Endodermal cell (in vitro differentiated cells): ENCODE measurements at regions not wholly inside any gene's neighbourhood (a gene's known extent, or its start where the extent isn't known, plus 50 kb on each side); places are given as distances from the start of the nearest gene placed in this dataset.
"Not testable (repeated sequence)": the region's sequence is repeated elsewhere in the genome, so short reads cannot be mapped to it uniquely, and the experiment has no call there.

Experiments
- DNase-seq: peaks from one replicate; pipeline ENCODE4 v3.0.0-alpha.2; 2017
- H3K27ac ChIP-seq: 2 replicates; pipeline ENCODE4 v1.5.1; 2013; ENCODE audit warnings: mild to moderate bottlenecking, low read depth, low read length, moderate library complexity
- H3K27me3 ChIP-seq: 2 replicates; pipeline ENCODE4 v1.6.1; 2013; ENCODE audit warnings: mild to moderate bottlenecking, low read length, moderate library complexity; ENCODE audit not compliant: insufficient read depth, control insufficient read depth, poor library complexity, severe bottlenecking
- H3K36me3 ChIP-seq: 2 replicates; pipeline ENCODE4 v1.7.0; 2013; ENCODE audit warnings: mild to moderate bottlenecking, low read length, moderate library complexity; ENCODE audit not compliant: control insufficient read depth, insufficient read depth
- H3K4me1 ChIP-seq: one replicate; pipeline ENCODE4 v1.7.0; 2013; ENCODE audit warnings: low read length; ENCODE audit not compliant: control insufficient read depth, insufficient read depth
- H3K4me3 ChIP-seq: 2 replicates; pipeline ENCODE4 v1.5.1; 2013; ENCODE audit warnings: mild to moderate bottlenecking, low read length, moderate library complexity
- H3K9ac ChIP-seq: 2 replicates; pipeline ENCODE4 v1.6.1; 2013; ENCODE audit warnings: mild to moderate bottlenecking, low read length, moderate library complexity; ENCODE audit not compliant: poor library complexity, severe bottlenecking; ENCODE audit errors: extremely low read depth
- H3K9me3 ChIP-seq: 2 replicates; pipeline ENCODE4 v1.6.1; 2013; ENCODE audit warnings: mild to moderate bottlenecking, low read length, moderate library complexity; ENCODE audit not compliant: control insufficient read depth
- H3K27ac Mint-ChIP-seq: 2 replicates; pipeline ENCODE4 v1.8.0; 2020; ENCODE audit warnings: mixed read lengths
- H3K27me3 Mint-ChIP-seq: 2 replicates; pipeline ENCODE4 v1.8.0; 2021; ENCODE audit warnings: mild to moderate bottlenecking, mixed read lengths; ENCODE audit not compliant: insufficient read depth
- H3K36me3 Mint-ChIP-seq: 2 replicates; pipeline ENCODE4 v1.8.0; 2020; ENCODE audit warnings: low read depth, mixed read lengths
- H3K4me1 Mint-ChIP-seq: 2 replicates; pipeline ENCODE4 v1.8.0; 2020; ENCODE audit warnings: mixed read lengths
- H3K4me3 Mint-ChIP-seq: 2 replicates; pipeline ENCODE4 v1.8.0; 2020; ENCODE audit warnings: mild to moderate bottlenecking, moderate library complexity, mixed read lengths
- H3K9me3 Mint-ChIP-seq: 2 replicates; pipeline ENCODE4 v1.8.0; 2020; ENCODE audit warnings: mild to moderate bottlenecking, mixed read lengths
- WGBS, 2 experiments: methylation state at CpG; one replicate each; pipeline versions ENCODE4 v1.1.5 to v1.1.7; 2013; ENCODE audit warnings: missing lambda C conversion rate in 2 of 2, mixed read lengths in 1 of 2; ENCODE audit not compliant: insufficient coverage in 1 of 2, insufficient read length in 1 of 2; 5-methylcytosine and 5-hydroxymethylcytosine counted together
- TF ChIP-seq, protein P1 (sequence below): fragments of 200-600 bp; sonication (generic); conservative IDR thresholded peaks from 2 replicates; pipeline ENCODE4 v1.5.0; 2021; ENCODE audit warnings: antibody characterized with exemption, mild to moderate bottlenecking

GRCh38 chr3:21962456-21962855 lies 211.4 kb upstream of the ZNF385D start:
- H3K27ac ChIP-seq = no peak overlapping the region
- H3K4me3 Mint-ChIP-seq = no peak overlapping the region
- H3K9ac ChIP-seq = no peak overlapping the region
- H3K27ac Mint-ChIP-seq = no peak overlapping the region
- WGBS, 2 experiments = 100% methylated on average over 1 of the region's 1 CpG; no CpG with 5 or more reads in 1 of the 2 experiments
- H3K36me3 Mint-ChIP-seq = no peaks in the 10 kb centered on the region
- no peak overlapping the region for H3K4me3 ChIP-seq
- no peaks in the 10 kb centered on the region for H3K4me1 Mint-ChIP-seq
- TF ChIP-seq, protein P1, sequence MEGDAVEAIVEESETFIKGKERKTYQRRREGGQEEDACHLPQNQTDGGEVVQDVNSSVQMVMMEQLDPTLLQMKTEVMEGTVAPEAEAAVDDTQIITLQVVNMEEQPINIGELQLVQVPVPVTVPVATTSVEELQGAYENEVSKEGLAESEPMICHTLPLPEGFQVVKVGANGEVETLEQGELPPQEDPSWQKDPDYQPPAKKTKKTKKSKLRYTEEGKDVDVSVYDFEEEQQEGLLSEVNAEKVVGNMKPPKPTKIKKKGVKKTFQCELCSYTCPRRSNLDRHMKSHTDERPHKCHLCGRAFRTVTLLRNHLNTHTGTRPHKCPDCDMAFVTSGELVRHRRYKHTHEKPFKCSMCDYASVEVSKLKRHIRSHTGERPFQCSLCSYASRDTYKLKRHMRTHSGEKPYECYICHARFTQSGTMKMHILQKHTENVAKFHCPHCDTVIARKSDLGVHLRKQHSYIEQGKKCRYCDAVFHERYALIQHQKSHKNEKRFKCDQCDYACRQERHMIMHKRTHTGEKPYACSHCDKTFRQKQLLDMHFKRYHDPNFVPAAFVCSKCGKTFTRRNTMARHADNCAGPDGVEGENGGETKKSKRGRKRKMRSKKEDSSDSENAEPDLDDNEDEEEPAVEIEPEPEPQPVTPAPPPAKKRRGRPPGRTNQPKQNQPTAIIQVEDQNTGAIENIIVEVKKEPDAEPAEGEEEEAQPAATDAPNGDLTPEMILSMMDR = no peak
- no peaks in the 10 kb centered on the region for H3K27me3 ChIP-seq
- H3K27me3 Mint-ChIP-seq = peaks cover 3% of the 10 kb centered on the region
- DNase-seq = no peak
- no peaks in the 10 kb centered on the region for H3K9me3 Mint-ChIP-seq
- H3K9me3 ChIP-seq = no peaks in the 10 kb centered on the region
- no peaks in the 10 kb centered on the region for H3K36me3 ChIP-seq
- no peaks in the 10 kb centered on the region for H3K4me1 ChIP-seq

GRCh38 chr3:21966457-21966856 lies 215.4 kb upstream of the ZNF385D start:
- not testable (repeated sequence) for H3K9me3 ChIP-seq, H3K9ac ChIP-seq, H3K27me3 Mint-ChIP-seq, H3K36me3 ChIP-seq, H3K27ac ChIP-seq, H3K4me1 Mint-ChIP-seq, H3K36me3 Mint-ChIP-seq, H3K4me1 ChIP-seq, H3K4me3 Mint-ChIP-seq, H3K4me3 ChIP-seq, DNase-seq, H3K27me3 ChIP-seq, H3K9me3 Mint-ChIP-seq, H3K27ac Mint-ChIP-seq
- WGBS, 2 experiments = 81 to 97% methylated on average over 3 to 8 of the region's 8 CpGs

DNA sequence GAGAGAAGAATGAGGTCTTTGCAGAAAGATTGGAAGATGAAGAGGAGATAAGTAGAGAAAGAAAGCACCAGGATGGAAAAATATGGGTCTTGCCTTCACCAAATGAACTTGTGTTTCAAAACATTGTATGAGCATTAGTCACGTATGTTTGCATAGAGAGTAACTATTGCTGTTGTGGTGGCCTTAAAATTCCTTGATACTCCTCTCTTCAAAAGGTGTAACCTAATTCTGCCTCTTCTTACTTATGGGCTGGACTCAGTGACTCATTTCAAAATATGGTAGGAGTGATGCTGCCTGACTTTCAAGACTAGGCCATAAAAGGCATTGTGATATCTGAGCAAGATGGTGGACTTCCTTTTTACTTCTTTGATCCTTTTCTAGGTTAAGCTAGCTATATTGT lies 228.7 kb upstream of the ZNF385D start:
- H3K9me3 ChIP-seq = no peaks in the 10 kb centered on the region
- no peak overlapping the region for H3K9ac ChIP-seq
- Mint-ChIP-seq H3K27me3 (no peaks in the 10 kb centered on the region), H3K4me1 (no peaks in the 10 kb centered on the region), H3K9me3 (peaks cover 13% of the 10 kb centered on the region), H3K4me3 (no peak overlapping the region), H3K36me3 (peaks cover 2% of the 10 kb centered on the region), H3K27ac (no peak overlapping the region)
- H3K27ac ChIP-seq = no peak overlapping the region
- no peak for DNase-seq
- WGBS, 2 experiments = 83 to 90% methylated on average over 1 of the region's 1 CpG
- H3K4me1 ChIP-seq = no peaks in the 10 kb centered on the region
- H3K4me3 ChIP-seq = no peak overlapping the region
- TF ChIP-seq, protein P1 = no peak
- no peaks in the 10 kb centered on the region for H3K27me3 ChIP-seq
- no peaks in the 10 kb centered on the region for H3K36me3 ChIP-seq

DNA sequence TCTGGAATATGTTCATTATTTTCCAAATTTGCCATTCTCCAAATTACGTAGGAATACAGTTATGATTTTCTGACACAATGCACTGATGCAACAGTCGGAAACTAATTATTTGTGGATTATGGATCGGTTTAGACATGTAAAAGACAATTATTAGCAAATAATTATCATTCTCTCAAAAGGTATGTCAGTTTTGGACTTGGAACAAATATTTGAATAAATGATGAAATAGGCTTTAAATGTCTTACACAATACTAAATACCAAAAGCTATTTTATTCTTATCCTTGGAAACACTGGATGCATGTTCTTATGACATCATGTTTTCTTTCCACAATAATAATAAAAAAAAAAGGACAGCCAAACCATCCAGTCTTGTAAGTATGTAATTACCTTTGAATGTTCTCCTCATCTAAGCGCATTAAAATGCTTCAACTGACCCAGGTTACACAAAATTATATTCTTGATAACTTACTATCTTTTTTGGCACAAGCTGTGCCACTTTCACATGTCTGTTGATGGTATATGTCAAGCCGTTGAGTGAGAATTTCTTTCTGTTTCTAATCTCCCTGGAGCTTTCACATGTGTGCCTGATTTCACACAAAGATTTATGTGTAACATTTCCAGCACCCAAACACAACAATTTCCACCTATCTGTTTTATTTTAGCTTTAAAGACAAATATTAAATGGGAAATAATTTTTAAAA lies 238.5 kb upstream of the ZNF385D start:
- Histone ChIP-seq H3K9me3 (no peaks in the 10 kb centered on the region), H3K27ac (no peak overlapping the region), H3K4me3 (no peak overlapping the region), H3K4me1 (peaks cover 8% of the 10 kb centered on the region), H3K36me3 (no peaks in the 10 kb centered on the region), H3K27me3 (no peaks in the 10 kb centered on the region), H3K9ac (no peak overlapping the region)
- DNase-seq = no peak
- H3K27ac Mint-ChIP-seq = no peak overlapping the region
- TF ChIP-seq, protein P1 = no peak
- WGBS, 2 experiments = 71% methylated on average over 4 of the region's 5 CpGs; no CpG with 5 or more reads in 1 of the 2 experiments
- H3K4me3 Mint-ChIP-seq = no peak overlapping the region
- H3K9me3 Mint-ChIP-seq = peaks cover 4% of the 10 kb centered on the region
- H3K27me3 Mint-ChIP-seq = no peaks in the 10 kb centered on the region
- H3K36me3 Mint-ChIP-seq = peaks cover 2% of the 10 kb centered on the region
- peaks cover 24% of the 10 kb centered on the region for H3K4me1 Mint-ChIP-seq
